Panc1 (cell line): ENCODE measurements at regions not wholly inside any gene's neighbourhood (a gene's known extent, or its start where the extent isn't known, plus 50 kb on each side); places are given as distances from the start of the nearest gene placed in this dataset.

Experiments
- POLR2AphosphoS5 ChIP-seq: IDR thresholded peaks from 2 replicates; pipeline ENCODE4 v1.6.1; 2012; ENCODE audit warnings: mild to moderate bottlenecking, low read depth, low read length, moderate library complexity
- TF ChIP-seq, protein P1 (sequence below): fragments of 450-650 bp; IDR thresholded peaks from 2 replicates; pipeline ENCODE4 v1.5.1; 2017; ENCODE audit warnings: mild to moderate bottlenecking

- no peak for TF ChIP-seq POLR2AphosphoS5
- TF ChIP-seq, protein P1, sequence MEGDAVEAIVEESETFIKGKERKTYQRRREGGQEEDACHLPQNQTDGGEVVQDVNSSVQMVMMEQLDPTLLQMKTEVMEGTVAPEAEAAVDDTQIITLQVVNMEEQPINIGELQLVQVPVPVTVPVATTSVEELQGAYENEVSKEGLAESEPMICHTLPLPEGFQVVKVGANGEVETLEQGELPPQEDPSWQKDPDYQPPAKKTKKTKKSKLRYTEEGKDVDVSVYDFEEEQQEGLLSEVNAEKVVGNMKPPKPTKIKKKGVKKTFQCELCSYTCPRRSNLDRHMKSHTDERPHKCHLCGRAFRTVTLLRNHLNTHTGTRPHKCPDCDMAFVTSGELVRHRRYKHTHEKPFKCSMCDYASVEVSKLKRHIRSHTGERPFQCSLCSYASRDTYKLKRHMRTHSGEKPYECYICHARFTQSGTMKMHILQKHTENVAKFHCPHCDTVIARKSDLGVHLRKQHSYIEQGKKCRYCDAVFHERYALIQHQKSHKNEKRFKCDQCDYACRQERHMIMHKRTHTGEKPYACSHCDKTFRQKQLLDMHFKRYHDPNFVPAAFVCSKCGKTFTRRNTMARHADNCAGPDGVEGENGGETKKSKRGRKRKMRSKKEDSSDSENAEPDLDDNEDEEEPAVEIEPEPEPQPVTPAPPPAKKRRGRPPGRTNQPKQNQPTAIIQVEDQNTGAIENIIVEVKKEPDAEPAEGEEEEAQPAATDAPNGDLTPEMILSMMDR = no peak
Observed at GRCh38 chr7:35487841-35488240, 207.1 kb downstream of the HERPUD2 start.
